ENCODE measurements at regions not wholly inside any gene's neighbourhood (a gene's known extent, or its start where the extent isn't known, plus 50 kb on each side); places are given as distances from the start of the nearest gene placed in this dataset.

GRCh38 chr12:58395056-58395455 is 453.7 kb downstream of the ATP23 start:
- TF ChIP-seq, protein P1, sequence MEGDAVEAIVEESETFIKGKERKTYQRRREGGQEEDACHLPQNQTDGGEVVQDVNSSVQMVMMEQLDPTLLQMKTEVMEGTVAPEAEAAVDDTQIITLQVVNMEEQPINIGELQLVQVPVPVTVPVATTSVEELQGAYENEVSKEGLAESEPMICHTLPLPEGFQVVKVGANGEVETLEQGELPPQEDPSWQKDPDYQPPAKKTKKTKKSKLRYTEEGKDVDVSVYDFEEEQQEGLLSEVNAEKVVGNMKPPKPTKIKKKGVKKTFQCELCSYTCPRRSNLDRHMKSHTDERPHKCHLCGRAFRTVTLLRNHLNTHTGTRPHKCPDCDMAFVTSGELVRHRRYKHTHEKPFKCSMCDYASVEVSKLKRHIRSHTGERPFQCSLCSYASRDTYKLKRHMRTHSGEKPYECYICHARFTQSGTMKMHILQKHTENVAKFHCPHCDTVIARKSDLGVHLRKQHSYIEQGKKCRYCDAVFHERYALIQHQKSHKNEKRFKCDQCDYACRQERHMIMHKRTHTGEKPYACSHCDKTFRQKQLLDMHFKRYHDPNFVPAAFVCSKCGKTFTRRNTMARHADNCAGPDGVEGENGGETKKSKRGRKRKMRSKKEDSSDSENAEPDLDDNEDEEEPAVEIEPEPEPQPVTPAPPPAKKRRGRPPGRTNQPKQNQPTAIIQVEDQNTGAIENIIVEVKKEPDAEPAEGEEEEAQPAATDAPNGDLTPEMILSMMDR (conservative IDR thresholded peaks at IDR 0.05 in 1 of 2, IDR thresholded peaks at IDR 0.05 in 1 of 2; ENCODE audit: extremely low read depth in 1 of 2, insufficient read depth in 1 of 2, low read depth in 1 of 2, low read length in 2 of 2), result no peak
- TF ChIP-seq EZH2 (IDR thresholded peaks at IDR 0.05; ENCODE audit: borderline replicate concordance, low read length), result no peak

All from mammary epithelial cell (primary cell).